ENCODE measurements at regions not wholly inside any gene's neighbourhood (a gene's known extent, or its start where the extent isn't known, plus 50 kb on each side); places are given as distances from the start of the nearest gene placed in this dataset.

DNA sequence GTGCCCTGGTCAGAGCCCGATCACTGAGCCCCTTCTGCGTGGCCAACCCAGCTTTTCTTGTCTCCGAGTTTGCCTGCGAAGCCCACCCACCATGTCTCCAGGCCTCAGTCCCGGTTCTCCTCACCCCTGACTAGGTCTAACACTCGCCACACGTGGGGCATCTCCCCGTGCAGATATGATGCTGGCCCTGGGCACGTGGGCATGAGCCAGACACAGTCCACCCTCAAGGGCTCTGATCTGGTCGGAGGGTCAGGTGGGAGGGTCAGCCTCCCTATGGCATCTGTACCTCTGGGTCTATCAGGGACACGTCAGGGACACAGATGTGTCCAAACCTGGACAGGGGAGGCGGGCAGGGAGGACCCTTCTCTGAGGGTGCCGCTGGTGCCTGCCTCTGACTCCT, 95.4 kb downstream of the RHOB start:
- no peaks in the 10 kb centered on the region for H3K9me3 ChIP-seq (ENCODE audit: low read depth)
- H3K36me3 ChIP-seq: no peaks in the 10 kb centered on the region
- no peaks in the 10 kb centered on the region for H3K27me3 ChIP-seq
- H3K4me3 ChIP-seq: no peak overlapping the region
- no peak overlapping the region for H3K27ac ChIP-seq
- TF ChIP-seq, protein P1, sequence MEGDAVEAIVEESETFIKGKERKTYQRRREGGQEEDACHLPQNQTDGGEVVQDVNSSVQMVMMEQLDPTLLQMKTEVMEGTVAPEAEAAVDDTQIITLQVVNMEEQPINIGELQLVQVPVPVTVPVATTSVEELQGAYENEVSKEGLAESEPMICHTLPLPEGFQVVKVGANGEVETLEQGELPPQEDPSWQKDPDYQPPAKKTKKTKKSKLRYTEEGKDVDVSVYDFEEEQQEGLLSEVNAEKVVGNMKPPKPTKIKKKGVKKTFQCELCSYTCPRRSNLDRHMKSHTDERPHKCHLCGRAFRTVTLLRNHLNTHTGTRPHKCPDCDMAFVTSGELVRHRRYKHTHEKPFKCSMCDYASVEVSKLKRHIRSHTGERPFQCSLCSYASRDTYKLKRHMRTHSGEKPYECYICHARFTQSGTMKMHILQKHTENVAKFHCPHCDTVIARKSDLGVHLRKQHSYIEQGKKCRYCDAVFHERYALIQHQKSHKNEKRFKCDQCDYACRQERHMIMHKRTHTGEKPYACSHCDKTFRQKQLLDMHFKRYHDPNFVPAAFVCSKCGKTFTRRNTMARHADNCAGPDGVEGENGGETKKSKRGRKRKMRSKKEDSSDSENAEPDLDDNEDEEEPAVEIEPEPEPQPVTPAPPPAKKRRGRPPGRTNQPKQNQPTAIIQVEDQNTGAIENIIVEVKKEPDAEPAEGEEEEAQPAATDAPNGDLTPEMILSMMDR (IDR thresholded peaks at IDR 0.05; ENCODE audit: low read depth, low read length): no peak
- no peak for DNase-seq (ENCODE audit: low read depth in 1 of 2, low spot score in 1 of 2)
- H3K4me1 ChIP-seq (ENCODE audit: low read depth): no peaks in the 10 kb centered on the region

- no peak for DNase-seq (ENCODE audit: low read depth in 1 of 2, low spot score in 1 of 2)
- H3K9me3 ChIP-seq (ENCODE audit: low read depth): no peaks in the 10 kb centered on the region
- H3K4me3 ChIP-seq: no peak overlapping the region
- H3K27me3 ChIP-seq: no peaks in the 10 kb centered on the region
- H3K36me3 ChIP-seq: no peaks in the 10 kb centered on the region
- H3K27ac ChIP-seq: no peak overlapping the region
- TF ChIP-seq, protein P1 (IDR thresholded peaks at IDR 0.05; ENCODE audit: low read depth, low read length): no peak
- H3K4me1 ChIP-seq (ENCODE audit: low read depth): no peaks in the 10 kb centered on the region
Observed at GRCh38 chr2:20542746-20543468, 96.0 kb downstream of the RHOB start.

GRCh38 chr2:20543469-20544152, 96.7 kb downstream of the RHOB start:
- Histone ChIP-seq H3K4me1 (ENCODE audit: low read depth) (no peaks in the 10 kb centered on the region), H3K27ac (no peak overlapping the region), H3K36me3 (no peaks in the 10 kb centered on the region), H3K27me3 (no peaks in the 10 kb centered on the region), H3K4me3 (no peak overlapping the region), H3K9me3 (ENCODE audit: low read depth) (no peaks in the 10 kb centered on the region)
- TF ChIP-seq, protein P1 (IDR thresholded peaks at IDR 0.05; ENCODE audit: low read depth, low read length): no peak
- DNase-seq (ENCODE audit: low read depth in 1 of 2, low spot score in 1 of 2): no peak

GRCh38 chr2:20544153-20544747, 97.4 kb downstream of the RHOB start:
- no peak overlapping the region for H3K27ac ChIP-seq
- H3K9me3 ChIP-seq (ENCODE audit: low read depth): no peaks in the 10 kb centered on the region
- H3K27me3 ChIP-seq: no peaks in the 10 kb centered on the region
- H3K4me1 ChIP-seq (ENCODE audit: low read depth): no peaks in the 10 kb centered on the region
- DNase-seq (ENCODE audit: low read depth in 1 of 2, low spot score in 1 of 2): no peak
- no peak overlapping the region for H3K4me3 ChIP-seq
- H3K36me3 ChIP-seq: no peaks in the 10 kb centered on the region
- TF ChIP-seq, protein P1 (IDR thresholded peaks at IDR 0.05; ENCODE audit: low read depth, low read length): no peak

- Histone ChIP-seq H3K27ac (no peak overlapping the region), H3K36me3 (no peaks in the 10 kb centered on the region), H3K4me3 (no peak overlapping the region), H3K9me3 (ENCODE audit: low read depth) (no peaks in the 10 kb centered on the region), H3K27me3 (no peaks in the 10 kb centered on the region), H3K4me1 (ENCODE audit: low read depth) (no peaks in the 10 kb centered on the region)
- TF ChIP-seq, protein P1 (IDR thresholded peaks at IDR 0.05; ENCODE audit: low read depth, low read length): no peak
- DNase-seq (ENCODE audit: low read depth in 1 of 2, low spot score in 1 of 2): no peak
Observed at GRCh38 chr2:20549144-20549543, 101.8 kb downstream of the HS1BP3 start.
